ENCODE measurements at regions not wholly inside any gene's neighbourhood (a gene's known extent, or its start where the extent isn't known, plus 50 kb on each side); places are given as distances from the start of the nearest gene placed in this dataset.
A peak's percentile ranks its signal among the peaks of the same experiment; 100 is the strongest.

DNA sequence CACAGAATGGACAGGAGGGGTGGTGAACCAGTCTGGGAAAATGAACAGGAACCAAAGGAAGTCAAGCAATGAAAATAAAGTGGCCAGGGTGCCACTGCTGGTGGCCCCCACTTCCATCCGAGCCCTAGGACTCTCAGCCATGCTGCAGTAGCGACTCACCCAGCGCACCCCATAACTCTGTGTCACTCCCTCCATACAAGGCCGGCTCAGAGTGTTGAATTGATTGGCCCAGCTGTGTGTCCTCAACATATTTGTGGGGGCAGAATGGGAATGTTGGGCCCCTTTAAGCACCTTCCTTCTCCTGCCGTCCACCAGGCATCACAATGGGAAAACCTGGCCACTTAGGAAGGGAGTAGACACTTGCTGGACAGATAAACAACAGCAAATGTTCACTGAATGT, 169.0 kb upstream of the SDK2 start:
- H3K4me1 ChIP-seq (ENCODE audit: control insufficient read depth, insufficient read depth, low read length), result peaks cover 17% of the 10 kb centered on the region

DNA sequence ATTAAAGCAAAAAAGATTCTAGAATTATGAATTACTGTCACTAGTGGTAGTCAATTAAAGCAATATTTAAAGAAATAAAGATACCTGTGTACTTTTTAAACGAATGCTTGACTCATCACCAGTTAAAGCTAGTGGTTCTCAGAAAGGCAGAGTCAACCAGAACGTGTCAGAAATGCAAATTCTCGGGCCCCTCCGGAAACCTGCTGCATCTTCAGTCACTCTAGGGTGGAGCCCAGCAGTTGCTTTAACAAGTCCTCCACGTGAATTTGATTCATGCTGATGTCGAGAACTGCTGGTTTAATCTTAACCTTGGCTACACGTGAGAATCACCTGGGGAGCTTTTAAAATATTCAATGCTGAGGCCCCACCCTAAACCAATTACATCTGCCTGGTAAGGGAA, 169.8 kb upstream of the SDK2 start:
- Histone ChIP-seq H3K27ac (ENCODE audit: low read depth, low read length) (no peak overlapping the region), H3K4me3 (ENCODE audit: low read depth, low read length) (no peak overlapping the region), H3K4me1 (ENCODE audit: control insufficient read depth, insufficient read depth, low read length) (peaks cover 17% of the 10 kb centered on the region), H3K36me3 (ENCODE audit: control insufficient read depth, insufficient read depth, low read length) (no peaks in the 10 kb centered on the region), H3K9me3 (ENCODE audit: control insufficient read depth, insufficient read depth, low read length) (peaks cover 10% of the 10 kb centered on the region), H3K27me3 (ENCODE audit: control insufficient read depth, insufficient read depth, low read length) (no peaks in the 10 kb centered on the region), H3K9ac (ENCODE audit: low read depth, low read length) (no peak overlapping the region)

More for the DNA sequence above, 169.0 kb upstream of the SDK2 start:
- Histone ChIP-seq H3K27me3 (ENCODE audit: control insufficient read depth, insufficient read depth, low read length) (no peaks in the 10 kb centered on the region), H3K9me3 (ENCODE audit: control insufficient read depth, insufficient read depth, low read length) (peaks cover 1% of the 10 kb centered on the region; the same call in 1 of the 2 replicates), H3K36me3 (ENCODE audit: control insufficient read depth, insufficient read depth, low read length) (no peaks in the 10 kb centered on the region), H3K4me3 (ENCODE audit: low read depth, low read length) (no peak overlapping the region), H3K27ac (ENCODE audit: low read depth, low read length) (no peak overlapping the region), H3K9ac (ENCODE audit: low read depth, low read length) (no peak overlapping the region)

- Histone ChIP-seq H3K9me3 (ENCODE audit: control insufficient read depth, insufficient read depth, low read length) (peaks cover 15% of the 10 kb centered on the region), H3K4me1 (ENCODE audit: control insufficient read depth, insufficient read depth, low read length) (peaks cover 17% of the 10 kb centered on the region), H3K36me3 (ENCODE audit: control insufficient read depth, insufficient read depth, low read length) (no peaks in the 10 kb centered on the region), H3K27me3 (ENCODE audit: control insufficient read depth, insufficient read depth, low read length) (no peaks in the 10 kb centered on the region), H3K9ac (ENCODE audit: low read depth, low read length) (no peak overlapping the region), H3K27ac (ENCODE audit: low read depth, low read length) (no peak overlapping the region), H3K4me3 (ENCODE audit: low read depth, low read length) (no peak overlapping the region)
Observed at GRCh38 chr17:73815474-73815873, 171.2 kb upstream of the SDK2 start.

GRCh38 chr17:73819440-73820395, 175.5 kb upstream of the SDK2 start:
- H3K9me3 ChIP-seq (ENCODE audit: control insufficient read depth, insufficient read depth, low read length), result peaks cover 15% of the 10 kb centered on the region
- no peak overlapping the region for H3K27ac ChIP-seq (ENCODE audit: low read depth, low read length)
- no peak overlapping the region for H3K4me3 ChIP-seq (ENCODE audit: low read depth, low read length)
- H3K9ac ChIP-seq (ENCODE audit: low read depth, low read length), result no peak overlapping the region
- no peaks in the 10 kb centered on the region for H3K36me3 ChIP-seq (ENCODE audit: control insufficient read depth, insufficient read depth, low read length)
- H3K4me1 ChIP-seq (ENCODE audit: control insufficient read depth, insufficient read depth, low read length), result peaks cover 12% of the 10 kb centered on the region
- H3K27me3 ChIP-seq (ENCODE audit: control insufficient read depth, insufficient read depth, low read length), result peaks cover 33% of the 10 kb centered on the region

- no peak overlapping the region for H3K9ac ChIP-seq (ENCODE audit: low read depth, low read length)
- H3K27ac ChIP-seq (ENCODE audit: low read depth, low read length), result peak overlapping the region; percentile 59
- no peaks in the 10 kb centered on the region for H3K36me3 ChIP-seq (ENCODE audit: control insufficient read depth, insufficient read depth, low read length)
- no peak overlapping the region for H3K4me3 ChIP-seq (ENCODE audit: low read depth, low read length)
- H3K9me3 ChIP-seq (ENCODE audit: control insufficient read depth, insufficient read depth, low read length), result peaks cover 15% of the 10 kb centered on the region
- H3K4me1 ChIP-seq (ENCODE audit: control insufficient read depth, insufficient read depth, low read length), result peaks cover 5% of the 10 kb centered on the region
- peaks cover 34% of the 10 kb centered on the region for H3K27me3 ChIP-seq (ENCODE audit: control insufficient read depth, insufficient read depth, low read length)
Observed at GRCh38 chr17:73820686-73821448, 176.6 kb upstream of the SDK2 start.

DNA sequence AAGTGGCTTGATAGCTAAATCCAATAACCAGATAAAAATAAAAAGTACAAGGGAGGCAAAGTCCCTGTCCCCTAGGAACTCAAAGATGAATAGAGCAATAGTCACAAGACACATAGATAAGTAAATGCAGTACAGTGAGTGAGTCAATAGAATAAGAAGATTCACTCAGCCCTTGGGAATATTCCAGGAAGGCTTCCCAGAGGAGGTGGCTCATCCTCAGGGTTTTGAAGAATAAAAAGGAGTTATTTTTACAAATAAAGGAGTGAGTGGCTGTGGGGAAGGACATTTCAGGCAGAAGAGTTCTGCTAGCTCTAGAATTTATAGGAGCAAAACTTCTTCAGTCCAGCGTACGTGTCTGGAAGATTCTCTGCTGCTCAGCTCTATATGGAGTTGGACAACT, 177.4 kb upstream of the SDK2 start:
- Histone ChIP-seq H3K4me1 (ENCODE audit: control insufficient read depth, insufficient read depth, low read length) (peaks cover 5% of the 10 kb centered on the region), H3K27ac (ENCODE audit: low read depth, low read length) (peak overlapping the region; percentile 59), H3K4me3 (ENCODE audit: low read depth, low read length) (no peak overlapping the region), H3K27me3 (ENCODE audit: control insufficient read depth, insufficient read depth, low read length) (peaks cover 42% of the 10 kb centered on the region), H3K9me3 (ENCODE audit: control insufficient read depth, insufficient read depth, low read length) (peaks cover 15% of the 10 kb centered on the region), H3K36me3 (ENCODE audit: control insufficient read depth, insufficient read depth, low read length) (no peaks in the 10 kb centered on the region), H3K9ac (ENCODE audit: low read depth, low read length) (no peak overlapping the region)

DNA sequence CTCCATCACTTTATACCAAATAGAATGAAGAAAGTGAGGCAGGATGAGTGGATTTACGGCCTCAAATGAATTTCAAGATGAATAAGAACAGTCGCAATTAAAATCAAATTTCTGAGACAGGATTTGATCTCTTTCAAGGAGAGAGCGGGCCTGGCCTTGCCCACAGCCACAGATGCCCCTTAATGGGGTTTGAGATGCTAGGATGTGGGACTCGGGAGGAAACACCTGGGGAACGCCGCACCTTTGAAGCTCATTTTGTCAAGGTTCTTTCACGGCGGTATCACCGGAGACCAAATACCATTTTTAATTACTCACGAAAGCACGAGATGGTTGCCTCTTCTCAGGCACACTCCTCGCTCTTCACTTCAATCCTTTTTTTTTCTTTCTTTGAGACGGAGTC, 178.1 kb upstream of the SDK2 start:
- Histone ChIP-seq H3K27me3 (ENCODE audit: control insufficient read depth, insufficient read depth, low read length) (peaks cover 49% of the 10 kb centered on the region), H3K9ac (ENCODE audit: low read depth, low read length) (no peak overlapping the region), H3K27ac (ENCODE audit: low read depth, low read length) (no peak overlapping the region), H3K36me3 (ENCODE audit: control insufficient read depth, insufficient read depth, low read length) (no peaks in the 10 kb centered on the region), H3K4me3 (ENCODE audit: low read depth, low read length) (no peak overlapping the region), H3K4me1 (ENCODE audit: control insufficient read depth, insufficient read depth, low read length) (peaks cover 8% of the 10 kb centered on the region), H3K9me3 (ENCODE audit: control insufficient read depth, insufficient read depth, low read length) (peaks cover 15% of the 10 kb centered on the region)

DNA sequence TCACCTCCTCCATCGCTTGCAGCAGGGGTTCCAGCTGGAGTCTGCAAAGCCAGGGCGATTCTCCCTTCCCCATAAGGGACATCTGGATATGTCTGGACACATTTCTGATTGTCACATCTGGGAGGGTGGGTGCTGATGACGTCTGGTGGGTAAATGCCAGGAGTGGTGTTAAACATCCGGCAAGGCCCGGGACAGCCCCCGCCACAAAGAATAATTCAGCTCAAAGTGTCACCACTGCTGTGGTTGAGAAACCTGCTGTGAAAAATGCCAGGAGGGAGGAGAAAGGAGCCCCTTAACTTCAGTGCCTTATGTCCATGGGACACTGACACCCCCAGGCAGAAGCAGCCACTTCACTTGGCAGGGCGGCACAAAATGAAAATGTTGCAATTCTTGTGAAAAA, 179.4 kb upstream of the SDK2 start:
- Histone ChIP-seq H3K4me3 (ENCODE audit: low read depth, low read length) (no peak overlapping the region), H3K36me3 (ENCODE audit: control insufficient read depth, insufficient read depth, low read length) (no peaks in the 10 kb centered on the region), H3K9me3 (ENCODE audit: control insufficient read depth, insufficient read depth, low read length) (peaks cover 9% of the 10 kb centered on the region), H3K27ac (ENCODE audit: low read depth, low read length) (no peak overlapping the region), H3K9ac (ENCODE audit: low read depth, low read length) (no peak overlapping the region), H3K4me1 (ENCODE audit: control insufficient read depth, insufficient read depth, low read length) (peaks cover 22% of the 10 kb centered on the region), H3K27me3 (ENCODE audit: control insufficient read depth, insufficient read depth, low read length) (peaks cover 57% of the 10 kb centered on the region)

DNA sequence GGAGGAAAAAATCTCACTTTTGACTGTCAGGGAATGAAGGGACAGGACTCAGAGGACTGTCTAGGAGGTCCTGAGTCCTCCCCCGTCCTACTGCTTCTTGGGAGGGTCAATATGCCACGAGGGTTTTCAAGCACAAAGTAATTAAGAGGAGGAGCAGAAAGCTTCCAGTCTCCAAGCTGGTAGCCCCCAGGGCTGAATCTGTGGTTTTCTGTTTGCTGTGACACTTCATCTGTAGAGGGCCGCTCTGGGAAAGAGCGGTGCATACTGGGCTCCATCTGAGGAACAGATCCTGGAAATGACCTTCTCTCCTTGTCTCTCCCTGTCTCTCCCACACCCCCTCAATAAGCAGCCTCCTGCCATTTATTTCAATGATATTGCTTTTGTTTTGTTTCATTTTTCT, 180.1 kb upstream of the SDK2 start:
- no peak overlapping the region for H3K4me3 ChIP-seq (ENCODE audit: low read depth, low read length)
- no peak overlapping the region for H3K27ac ChIP-seq (ENCODE audit: low read depth, low read length)
- H3K36me3 ChIP-seq (ENCODE audit: control insufficient read depth, insufficient read depth, low read length), result no peaks in the 10 kb centered on the region
- no peak overlapping the region for H3K9ac ChIP-seq (ENCODE audit: low read depth, low read length)
- peaks cover 63% of the 10 kb centered on the region for H3K27me3 ChIP-seq (ENCODE audit: control insufficient read depth, insufficient read depth, low read length)
- peaks cover 24% of the 10 kb centered on the region for H3K4me1 ChIP-seq (ENCODE audit: control insufficient read depth, insufficient read depth, low read length)
- H3K9me3 ChIP-seq (ENCODE audit: control insufficient read depth, insufficient read depth, low read length), result peaks cover 2% of the 10 kb centered on the region; the same call in 1 of the 2 replicates

- Histone ChIP-seq H3K27ac (ENCODE audit: low read depth, low read length) (no peak overlapping the region), H3K9me3 (ENCODE audit: control insufficient read depth, insufficient read depth, low read length) (no peaks in the 10 kb centered on the region), H3K36me3 (ENCODE audit: control insufficient read depth, insufficient read depth, low read length) (no peaks in the 10 kb centered on the region), H3K27me3 (ENCODE audit: control insufficient read depth, insufficient read depth, low read length) (peaks cover 66% of the 10 kb centered on the region), H3K9ac (ENCODE audit: low read depth, low read length) (no peak overlapping the region), H3K4me3 (ENCODE audit: low read depth, low read length) (no peak overlapping the region), H3K4me1 (ENCODE audit: control insufficient read depth, insufficient read depth, low read length) (peaks cover 22% of the 10 kb centered on the region)
Observed at GRCh38 chr17:73826181-73826871, 182.1 kb upstream of the SDK2 start.
